PFSK-1 (cell line): ENCODE measurements at regions not wholly inside any gene's neighbourhood (a gene's known extent, or its start where the extent isn't known, plus 50 kb on each side); places are given as distances from the start of the nearest gene placed in this dataset.

ENCODE experiments used
- FOXP2 ChIP-seq: optimal IDR thresholded peaks from 2 replicates; pipeline ENCODE3; 2011; ENCODE audit warnings: borderline replicate concordance, control low read depth, inconsistent platforms; ENCODE audit not compliant: insufficient read depth; ENCODE audit errors: extremely low read length, extremely low read depth
- POLR2AphosphoS5 ChIP-seq: IDR thresholded peaks from 2 replicates; pipeline ENCODE4 v1.6.1; 2012; ENCODE audit warnings: low read depth, mild to moderate bottlenecking, control low read depth, low read length, moderate library complexity
- REST ChIP-seq, 2 experiments: IDR thresholded peaks; 2 replicates each; pipeline versions ENCODE4 v1.6.1 to v1.8.0; 2011 to 2012; ENCODE audit warnings: low read depth in 2 of 2, low read length in 2 of 2, control low read depth in 1 of 2, inconsistent platforms in 1 of 2, mild to moderate bottlenecking in 1 of 2, moderate library complexity in 1 of 2; ENCODE audit not compliant: insufficient read depth in 1 of 2
- SIN3A ChIP-seq: IDR thresholded peaks from 2 replicates; pipeline ENCODE4 v1.6.1; 2012; ENCODE audit warnings: mild to moderate bottlenecking, low read length, moderate library complexity, borderline replicate concordance; ENCODE audit not compliant: insufficient read depth
- TAF1 ChIP-seq: IDR thresholded peaks from 2 replicates; pipeline ENCODE4 v1.6.1; 2012; ENCODE audit warnings: low read length, control low read depth, borderline replicate concordance; ENCODE audit not compliant: insufficient read depth

GRCh38 chr3:153397794-153398193, 235.8 kb downstream of the RAP2B start:
- no peak for TF ChIP-seq TAF1
- TF ChIP-seq POLR2AphosphoS5: no peak
- TF ChIP-seq SIN3A: no peak
- no peak for TF ChIP-seq FOXP2
- no peak for TF ChIP-seq REST (IDR thresholded peaks at IDR 0.05; ENCODE audit: insufficient read depth in 1 of 2, low read depth in 2 of 2, low read length in 2 of 2)

- TF ChIP-seq FOXP2: no peak
- no peak for TF ChIP-seq POLR2AphosphoS5
- no peak for TF ChIP-seq REST (IDR thresholded peaks at IDR 0.05; ENCODE audit: insufficient read depth in 1 of 2, low read depth in 2 of 2, low read length in 2 of 2)
- TF ChIP-seq TAF1: no peak
- no peak for TF ChIP-seq SIN3A
Measured at GRCh38 chr3:153399636-153400035, 237.6 kb downstream of the RAP2B start.

GRCh38 chr3:153400641-153401040, 238.6 kb downstream of the RAP2B start:
- TF ChIP-seq SIN3A (no peak), FOXP2 (no peak), POLR2AphosphoS5 (no peak), TAF1 (no peak)

GRCh38 chr3:153404157-153404556, 242.1 kb downstream of the RAP2B start:
- TF ChIP-seq TAF1 (no peak), FOXP2 (no peak), POLR2AphosphoS5 (no peak), REST (IDR thresholded peaks at IDR 0.05; ENCODE audit: insufficient read depth in 1 of 2, low read depth in 2 of 2, low read length in 2 of 2) (no peak), SIN3A (no peak)

- TF ChIP-seq FOXP2 (no peak), REST (IDR thresholded peaks at IDR 0.05; ENCODE audit: insufficient read depth in 1 of 2, low read depth in 2 of 2, low read length in 2 of 2) (no peak), POLR2AphosphoS5 (no peak)
Measured at GRCh38 chr3:153410517-153410916, 248.5 kb downstream of the RAP2B start.

GRCh38 chr3:153414982-153415381, 253.0 kb downstream of the RAP2B start:
- TF ChIP-seq POLR2AphosphoS5 (no peak), FOXP2 (no peak), TAF1 (no peak), SIN3A (no peak), REST (IDR thresholded peaks at IDR 0.05; ENCODE audit: insufficient read depth in 1 of 2, low read depth in 2 of 2, low read length in 2 of 2) (no peak)
